ENCODE measurements at regions not wholly inside any gene's neighbourhood (a gene's known extent, or its start where the extent isn't known, plus 50 kb on each side); places are given as distances from the start of the nearest gene placed in this dataset.

DNA sequence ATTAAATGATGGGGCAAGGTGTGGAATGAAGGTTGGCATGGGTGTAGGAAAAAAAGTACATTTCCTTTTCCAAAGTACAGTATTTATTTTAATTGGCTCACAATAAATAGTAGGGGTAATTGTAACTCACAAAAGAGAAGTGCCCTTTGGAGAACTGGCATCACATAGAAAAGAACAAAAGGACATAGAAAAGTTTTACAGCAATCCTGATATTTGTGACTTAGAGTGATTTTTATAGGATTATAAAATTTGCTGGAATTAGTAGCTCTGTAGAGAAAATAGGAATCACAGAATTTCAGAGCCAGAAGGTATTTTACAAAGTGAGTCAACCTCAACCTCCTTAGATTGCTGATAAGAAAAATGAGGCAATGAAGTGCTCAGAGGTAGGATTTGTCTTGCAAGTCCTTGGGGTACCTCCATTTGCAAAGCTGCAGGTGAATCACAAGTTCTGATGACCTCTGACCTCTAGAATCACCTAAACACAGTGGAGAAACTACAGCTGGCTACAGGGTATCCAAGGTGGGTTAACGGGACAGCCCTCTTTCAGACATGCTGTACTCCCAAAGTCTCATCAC, 133.6 kb downstream of the SOCS6 start:
- no peak for TF ChIP-seq CTCF (conservative IDR thresholded peaks at IDR 0.05; ENCODE audit: control insufficient read depth, insufficient read depth, low read depth, low read length)
- H3K4me3 ChIP-seq (ENCODE audit: control insufficient read depth, low read depth, low read length), result no peak overlapping the region
- DNase-seq (ENCODE audit: low read depth), result no peak

DNA sequence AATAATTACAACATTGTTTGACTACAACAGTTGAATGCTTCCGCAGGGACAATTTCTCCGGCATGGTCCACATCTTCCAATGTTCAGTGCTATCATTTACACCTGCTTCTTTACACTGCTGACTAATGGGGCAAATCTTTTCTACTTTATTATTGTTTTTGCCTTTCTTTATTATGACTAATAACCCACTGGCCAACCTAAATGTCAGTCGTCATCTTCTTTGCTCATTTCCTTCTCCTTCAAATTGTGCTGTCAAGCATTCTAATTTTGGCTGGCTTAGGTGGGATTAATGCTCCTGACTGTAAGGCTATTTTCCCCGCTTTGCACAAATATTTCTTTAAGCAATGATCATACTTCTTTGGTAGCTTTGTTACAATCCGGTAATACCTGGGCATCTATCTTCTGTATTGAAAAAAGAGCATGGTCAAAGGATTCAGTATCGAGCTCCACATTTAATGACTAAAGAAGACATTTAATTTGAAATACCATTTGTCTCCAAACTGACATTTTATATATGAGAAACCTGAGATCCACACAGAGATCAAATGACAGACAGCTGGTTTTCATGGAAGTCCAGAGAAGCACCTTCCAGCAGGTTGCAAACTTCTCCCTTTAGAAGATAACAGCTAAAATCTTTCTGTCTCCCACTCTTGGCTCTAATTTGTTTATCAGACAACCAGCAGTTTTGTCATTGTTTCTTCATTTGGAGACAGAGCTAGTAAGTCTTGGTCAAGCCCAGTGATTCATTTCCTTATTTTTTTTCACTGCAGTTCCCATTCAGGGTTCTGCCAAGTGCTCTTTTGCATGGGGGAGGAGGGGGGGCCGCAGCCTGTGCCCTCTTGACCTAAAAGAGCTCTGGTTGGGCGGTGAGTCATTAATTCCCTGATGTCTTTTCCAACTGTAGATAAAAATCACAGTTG, 132.9 kb downstream of the SOCS6 start:
- peak; percentile 97 for DNase-seq (ENCODE audit: low read depth)
- TF ChIP-seq CTCF (conservative IDR thresholded peaks at IDR 0.05; ENCODE audit: control insufficient read depth, insufficient read depth, low read depth, low read length), result no peak
- no peak overlapping the region for H3K4me3 ChIP-seq (ENCODE audit: control insufficient read depth, low read depth, low read length)

GRCh38 chr18:70420146-70420898, 131.5 kb downstream of the SOCS6 start:
- no peak for TF ChIP-seq CTCF (conservative IDR thresholded peaks at IDR 0.05; ENCODE audit: control insufficient read depth, insufficient read depth, low read depth, low read length)
- no peak overlapping the region for H3K4me3 ChIP-seq (ENCODE audit: control insufficient read depth, low read depth, low read length)
- DNase-seq (ENCODE audit: low read depth), result peak; percentile 95

GRCh38 chr18:70419526-70419925, 130.7 kb downstream of the SOCS6 start:
- no peak overlapping the region for H3K4me3 ChIP-seq (ENCODE audit: control insufficient read depth, low read depth, low read length)
- DNase-seq (ENCODE audit: low read depth), result peak; percentile 68
- no peak for TF ChIP-seq CTCF (conservative IDR thresholded peaks at IDR 0.05; ENCODE audit: control insufficient read depth, insufficient read depth, low read depth, low read length)

DNA sequence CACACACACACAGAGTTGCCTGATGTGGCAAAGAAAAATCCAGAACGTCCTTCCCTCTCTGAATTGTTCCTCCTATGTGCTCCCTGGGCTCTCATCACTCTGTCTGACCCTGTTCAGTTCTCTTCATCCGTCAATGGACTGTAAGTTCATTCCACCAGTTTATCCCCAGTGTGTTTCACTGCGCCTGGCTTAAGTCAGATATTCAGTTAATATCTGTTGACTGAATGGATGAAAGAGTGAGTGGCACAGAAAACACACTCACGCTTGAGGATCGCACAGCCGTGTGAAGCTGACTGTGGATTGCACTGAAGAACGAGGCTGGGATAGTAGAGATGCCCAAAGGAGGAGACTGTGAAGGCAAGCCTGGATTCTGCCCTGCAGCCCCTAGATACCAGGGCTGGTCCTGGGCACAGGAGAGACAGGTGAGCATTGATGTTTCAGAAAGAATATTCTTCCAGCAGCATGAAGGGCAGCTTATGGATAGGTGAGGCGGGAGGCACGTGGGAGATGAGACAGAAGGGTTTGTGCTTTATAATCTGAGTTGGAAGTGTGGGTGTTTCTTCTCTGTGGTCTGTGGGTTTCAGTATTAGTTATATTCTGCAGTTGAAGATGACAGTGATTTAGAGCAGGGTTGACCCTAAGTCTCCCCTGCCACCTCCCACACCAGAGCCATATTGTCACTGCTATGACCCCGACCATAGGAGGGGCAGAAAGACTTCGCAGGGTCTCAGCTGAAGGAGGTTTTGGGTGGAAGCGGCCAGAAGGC, 129.9 kb downstream of the SOCS6 start:
- DNase-seq (ENCODE audit: low read depth), result no peak
- H3K4me3 ChIP-seq (ENCODE audit: control insufficient read depth, low read depth, low read length), result no peak overlapping the region
- TF ChIP-seq CTCF (conservative IDR thresholded peaks at IDR 0.05; ENCODE audit: control insufficient read depth, insufficient read depth, low read depth, low read length), result no peak

GRCh38 chr18:70417847-70418246, 129.0 kb downstream of the SOCS6 start:
- TF ChIP-seq CTCF (conservative IDR thresholded peaks at IDR 0.05; ENCODE audit: control insufficient read depth, insufficient read depth, low read depth, low read length), result no peak
- H3K4me3 ChIP-seq (ENCODE audit: control insufficient read depth, low read depth, low read length), result no peak overlapping the region
- no peak for DNase-seq (ENCODE audit: low read depth)
